ENCODE measurements at regions not wholly inside any gene's neighbourhood (a gene's known extent, or its start where the extent isn't known, plus 50 kb on each side); places are given as distances from the start of the nearest gene placed in this dataset.

DNA sequence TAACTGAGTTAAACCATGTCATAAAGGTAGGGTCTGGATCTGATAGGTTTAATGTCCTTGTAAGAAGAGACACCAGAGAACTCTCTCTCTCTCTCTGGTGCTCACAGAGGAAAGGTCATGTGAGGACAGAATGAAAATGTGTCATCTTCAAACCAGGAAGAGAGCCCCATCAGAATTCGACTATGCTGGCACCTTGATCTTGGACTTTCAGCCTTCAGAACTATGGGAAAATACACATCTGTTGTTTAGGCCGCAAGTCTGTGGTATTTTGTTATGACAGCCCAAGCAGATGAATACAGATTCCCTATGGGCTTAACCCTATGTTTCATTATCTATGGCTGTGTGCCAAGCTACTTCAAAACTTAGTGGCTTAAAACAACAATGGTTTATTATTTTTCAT lies 105.5 kb upstream of the DDIT4L start:
- Mint-ChIP-seq H3K27ac (ENCODE audit: unreplicated experiment) (no peak overlapping the region), H3K4me3 (ENCODE audit: unreplicated experiment) (no peak overlapping the region), H3K9me3 (ENCODE audit: low read depth) (peaks cover 3% of the 10 kb centered on the region), H3K36me3 (ENCODE audit: low read depth) (no peaks in the 10 kb centered on the region), H3K4me1 (ENCODE audit: low read depth) (peaks cover 22% of the 10 kb centered on the region), H3K27me3 (ENCODE audit: low read depth) (no peaks in the 10 kb centered on the region)
- no peak for DNase-seq (ENCODE audit: low spot score)
- TF ChIP-seq, protein P1, sequence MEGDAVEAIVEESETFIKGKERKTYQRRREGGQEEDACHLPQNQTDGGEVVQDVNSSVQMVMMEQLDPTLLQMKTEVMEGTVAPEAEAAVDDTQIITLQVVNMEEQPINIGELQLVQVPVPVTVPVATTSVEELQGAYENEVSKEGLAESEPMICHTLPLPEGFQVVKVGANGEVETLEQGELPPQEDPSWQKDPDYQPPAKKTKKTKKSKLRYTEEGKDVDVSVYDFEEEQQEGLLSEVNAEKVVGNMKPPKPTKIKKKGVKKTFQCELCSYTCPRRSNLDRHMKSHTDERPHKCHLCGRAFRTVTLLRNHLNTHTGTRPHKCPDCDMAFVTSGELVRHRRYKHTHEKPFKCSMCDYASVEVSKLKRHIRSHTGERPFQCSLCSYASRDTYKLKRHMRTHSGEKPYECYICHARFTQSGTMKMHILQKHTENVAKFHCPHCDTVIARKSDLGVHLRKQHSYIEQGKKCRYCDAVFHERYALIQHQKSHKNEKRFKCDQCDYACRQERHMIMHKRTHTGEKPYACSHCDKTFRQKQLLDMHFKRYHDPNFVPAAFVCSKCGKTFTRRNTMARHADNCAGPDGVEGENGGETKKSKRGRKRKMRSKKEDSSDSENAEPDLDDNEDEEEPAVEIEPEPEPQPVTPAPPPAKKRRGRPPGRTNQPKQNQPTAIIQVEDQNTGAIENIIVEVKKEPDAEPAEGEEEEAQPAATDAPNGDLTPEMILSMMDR (IDR thresholded peaks at IDR 0.05), result no peak

DNA sequence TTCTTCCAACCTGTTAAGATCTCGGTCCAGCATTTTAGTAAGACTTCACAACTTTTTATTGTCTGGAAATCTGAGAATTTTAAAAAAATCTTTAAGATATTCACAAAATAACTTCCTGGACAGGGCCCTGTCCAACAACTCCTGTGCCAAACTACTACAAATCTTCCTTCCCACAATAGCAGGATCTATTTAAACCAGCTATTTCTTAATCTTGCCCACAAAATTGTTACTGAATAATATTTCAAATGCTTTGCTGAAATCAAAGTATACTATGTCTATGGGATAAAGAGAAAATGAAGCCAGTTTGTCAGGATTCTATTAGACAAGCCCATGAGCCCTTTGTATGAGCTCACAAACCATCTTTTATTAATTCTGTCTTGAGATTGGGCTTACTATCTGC lies 104.1 kb upstream of the DDIT4L start:
- H3K27me3 Mint-ChIP-seq (ENCODE audit: low read depth), result no peaks in the 10 kb centered on the region

DNA sequence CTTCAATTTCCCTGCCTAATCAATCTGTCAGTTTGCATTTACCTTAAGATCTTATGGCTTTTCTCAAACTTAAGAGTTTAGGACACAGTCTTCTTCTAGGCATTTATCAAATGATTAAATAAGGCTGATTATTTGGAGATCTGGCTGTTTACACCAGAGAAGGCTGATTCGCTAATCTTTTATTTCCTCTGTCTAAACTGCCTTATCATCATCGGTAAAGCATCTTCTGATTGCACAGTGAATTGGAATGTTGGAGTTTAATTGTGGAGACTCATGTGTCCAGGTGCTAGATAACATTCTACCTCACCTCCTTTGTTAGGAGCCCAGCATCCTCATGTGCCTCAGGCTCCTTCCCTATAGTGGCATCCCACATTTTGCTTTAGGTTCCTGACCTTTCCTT lies 100.3 kb upstream of the DDIT4L start:
- TF ChIP-seq, protein P1 (IDR thresholded peaks at IDR 0.05), result no peak
- no peaks in the 10 kb centered on the region for H3K27me3 Mint-ChIP-seq (ENCODE audit: low read depth)
- no peak for DNase-seq (ENCODE audit: low spot score)
- H3K4me3 Mint-ChIP-seq (ENCODE audit: unreplicated experiment), result no peak overlapping the region
- no peaks in the 10 kb centered on the region for H3K9me3 Mint-ChIP-seq (ENCODE audit: low read depth)
- no peak overlapping the region for H3K27ac Mint-ChIP-seq (ENCODE audit: unreplicated experiment)
- peaks cover 13% of the 10 kb centered on the region for H3K4me1 Mint-ChIP-seq (ENCODE audit: low read depth)
- no peaks in the 10 kb centered on the region for H3K36me3 Mint-ChIP-seq (ENCODE audit: low read depth)

More for the DNA sequence above, 104.1 kb upstream of the DDIT4L start:
- Mint-ChIP-seq H3K36me3 (ENCODE audit: low read depth) (no peaks in the 10 kb centered on the region), H3K9me3 (ENCODE audit: low read depth) (peaks cover 3% of the 10 kb centered on the region), H3K4me1 (ENCODE audit: low read depth) (peaks cover 21% of the 10 kb centered on the region), H3K4me3 (ENCODE audit: unreplicated experiment) (no peak overlapping the region), H3K27ac (ENCODE audit: unreplicated experiment) (no peak overlapping the region)
- TF ChIP-seq, protein P1 (IDR thresholded peaks at IDR 0.05), result no peak
- DNase-seq (ENCODE audit: low spot score), result no peak

DNA sequence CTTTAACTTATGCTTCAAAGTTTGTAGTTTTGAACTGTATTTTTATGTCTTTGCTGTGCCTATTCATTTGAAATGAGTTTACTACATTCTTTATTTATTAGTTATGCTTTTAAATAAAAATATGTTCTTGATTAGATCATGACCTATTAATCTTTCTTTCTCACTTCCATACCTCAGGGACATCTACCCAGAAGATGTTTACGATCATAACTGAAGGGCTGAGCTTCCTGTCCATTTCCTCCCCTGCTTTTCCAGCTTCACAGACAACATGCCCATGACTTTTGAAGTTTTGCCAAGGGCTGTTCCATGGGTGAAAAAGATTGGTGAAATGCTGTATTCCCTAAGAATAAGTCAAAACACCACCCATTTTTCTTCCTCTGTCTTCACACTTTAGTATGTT lies 99.7 kb upstream of the DDIT4L start:
- Mint-ChIP-seq H3K4me1 (ENCODE audit: low read depth) (peaks cover 13% of the 10 kb centered on the region), H3K36me3 (ENCODE audit: low read depth) (no peaks in the 10 kb centered on the region), H3K4me3 (ENCODE audit: unreplicated experiment) (no peak overlapping the region), H3K27me3 (ENCODE audit: low read depth) (no peaks in the 10 kb centered on the region), H3K27ac (ENCODE audit: unreplicated experiment) (no peak overlapping the region), H3K9me3 (ENCODE audit: low read depth) (no peaks in the 10 kb centered on the region)
- TF ChIP-seq, protein P1 (IDR thresholded peaks at IDR 0.05), result no peak
- no peak for DNase-seq (ENCODE audit: low spot score)

DNA sequence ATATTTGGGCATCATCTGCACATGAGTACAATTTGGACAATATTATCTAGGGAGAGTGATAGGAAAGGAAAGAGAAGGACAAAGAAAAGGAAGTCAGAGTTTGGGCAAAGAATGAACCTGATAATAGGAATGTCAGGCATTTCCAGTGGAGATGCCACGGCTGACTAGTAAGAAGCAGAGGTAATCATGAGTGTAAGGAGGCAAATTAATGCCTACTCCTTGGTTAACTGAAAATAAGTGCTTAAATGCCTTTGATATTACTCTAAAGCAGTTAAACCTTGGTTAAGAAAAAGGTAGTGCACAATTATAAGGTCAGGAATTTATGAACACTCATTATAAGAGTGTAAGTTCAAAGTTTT lies 99.2 kb upstream of the DDIT4L start:
- H3K27me3 Mint-ChIP-seq (ENCODE audit: low read depth), result no peaks in the 10 kb centered on the region
- no peak for DNase-seq (ENCODE audit: low spot score)
- H3K4me1 Mint-ChIP-seq (ENCODE audit: low read depth), result peaks cover 13% of the 10 kb centered on the region
- TF ChIP-seq, protein P1 (IDR thresholded peaks at IDR 0.05), result no peak
- no peaks in the 10 kb centered on the region for H3K36me3 Mint-ChIP-seq (ENCODE audit: low read depth)
- no peak overlapping the region for H3K27ac Mint-ChIP-seq (ENCODE audit: unreplicated experiment)
- H3K9me3 Mint-ChIP-seq (ENCODE audit: low read depth), result no peaks in the 10 kb centered on the region
- no peak overlapping the region for H3K4me3 Mint-ChIP-seq (ENCODE audit: unreplicated experiment)

Data from chondrocyte (in vitro differentiated cells).